GM19438 (cell line): ENCODE measurements at regions not wholly inside any gene's neighbourhood (a gene's known extent, or its start where the extent isn't known, plus 50 kb on each side); places are given as distances from the start of the nearest gene placed in this dataset.
"Not testable (repeated sequence)": the region's sequence is repeated elsewhere in the genome, so short reads cannot be mapped to it uniquely, and the experiment has no call there.

Experiments
- ATAC-seq: cut with Tn5 transposase; IDR thresholded peaks from one replicate; pipeline ENCODE4 v1.9.1; 2021; ENCODE audit warnings: low read depth; ENCODE audit not compliant: unreplicated experiment

DNA sequence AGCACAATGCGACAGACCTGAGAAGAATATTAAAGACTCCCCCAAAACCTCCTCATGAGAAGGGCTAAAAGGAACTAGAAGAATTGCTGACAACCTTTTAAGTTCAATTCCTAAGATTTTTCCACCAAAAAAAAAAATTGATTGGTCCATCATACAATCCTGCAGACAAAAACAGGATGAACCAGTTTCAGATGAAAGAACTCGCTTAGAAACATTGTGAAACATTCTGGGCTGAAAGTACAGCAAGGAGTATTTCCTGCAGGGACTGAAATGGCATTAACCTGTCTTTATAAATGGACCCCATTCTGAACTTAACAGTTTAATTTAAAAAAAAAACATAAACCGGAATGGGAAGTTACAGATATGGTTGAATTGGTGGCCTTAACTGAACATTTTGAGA is 96.0 kb upstream of the FAM174B start:
- no peak for ATAC-seq

DNA sequence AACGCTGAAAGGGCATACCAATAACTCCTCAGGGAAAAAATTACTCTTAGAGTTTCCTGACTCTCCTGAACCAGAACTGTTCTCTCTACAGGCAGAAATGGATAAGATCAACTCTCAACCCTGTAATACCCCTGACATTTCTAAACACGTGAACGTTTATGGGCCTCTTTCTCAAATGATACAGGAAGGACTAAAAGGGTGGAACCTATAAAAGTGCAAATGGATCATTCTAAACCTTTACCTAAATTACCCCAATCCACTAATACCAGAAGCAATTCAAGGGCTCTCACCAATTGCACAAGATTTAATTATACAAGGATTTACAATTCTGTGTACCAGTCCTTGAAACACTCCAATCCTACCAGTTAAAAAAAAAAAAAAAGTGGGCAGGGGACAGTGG is 98.0 kb upstream of the FAM174B start:
- no peak for ATAC-seq

DNA sequence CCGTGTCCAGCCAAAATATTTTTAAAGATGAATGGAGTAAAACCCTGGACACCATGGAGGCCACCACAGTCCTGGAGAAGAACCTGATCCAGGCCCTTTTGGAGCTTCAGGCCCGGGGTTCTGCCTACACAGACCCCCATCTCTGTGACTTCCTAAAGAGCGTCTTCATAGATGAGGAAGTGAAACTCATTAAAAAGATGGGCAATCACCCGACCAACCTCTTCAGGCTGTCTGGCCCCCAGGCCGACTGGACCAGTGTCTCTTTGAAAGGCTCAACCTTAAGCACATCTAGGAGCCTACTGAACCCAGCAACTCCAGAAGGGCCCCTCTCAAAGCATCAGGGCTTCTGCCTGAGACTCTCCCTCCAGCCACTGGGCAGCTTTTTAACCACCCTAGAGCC is 107.9 kb upstream of the FAM174B start:
- no peak for ATAC-seq

DNA sequence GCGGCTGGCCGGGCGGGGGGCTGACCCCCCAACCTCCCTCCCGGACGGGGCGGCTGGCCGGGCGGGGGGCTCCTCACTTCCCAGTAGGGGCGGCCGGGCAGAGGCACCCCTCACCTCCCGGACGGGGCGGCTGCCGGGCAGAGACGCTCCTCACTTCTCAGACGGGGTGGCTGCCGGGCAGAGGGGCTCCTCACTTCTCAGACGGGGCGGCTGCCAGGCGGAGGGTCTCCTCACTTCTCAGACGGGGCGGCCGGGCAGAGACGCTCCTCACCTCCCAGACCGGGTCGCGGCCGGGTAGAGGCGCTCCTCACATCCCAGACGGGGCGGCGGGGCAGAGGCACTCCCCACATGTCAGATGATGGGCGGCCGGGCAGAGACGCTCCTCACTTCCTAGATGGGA is 112.6 kb upstream of the FAM174B start:
- not testable (repeated sequence) for ATAC-seq

DNA sequence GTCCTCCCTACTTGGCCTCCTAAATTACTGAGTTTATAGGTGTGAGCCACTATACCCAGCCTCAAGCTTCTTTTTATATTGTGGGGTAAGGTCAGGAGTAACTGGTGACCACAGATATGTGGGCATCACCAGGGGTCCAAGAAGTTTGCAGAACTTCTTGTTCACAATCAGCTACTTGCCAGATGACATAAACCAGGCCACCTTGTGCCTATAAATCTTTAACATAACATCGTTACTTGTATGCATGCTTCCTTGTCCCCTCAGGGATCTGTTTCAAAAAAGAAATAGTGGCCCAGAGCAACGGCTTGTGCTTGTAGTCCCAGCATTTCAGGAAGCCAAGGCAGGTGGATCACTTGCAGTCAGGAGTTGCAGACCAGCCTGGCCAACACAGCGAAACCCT is 115.1 kb upstream of the FAM174B start:
- ATAC-seq = no peak

DNA sequence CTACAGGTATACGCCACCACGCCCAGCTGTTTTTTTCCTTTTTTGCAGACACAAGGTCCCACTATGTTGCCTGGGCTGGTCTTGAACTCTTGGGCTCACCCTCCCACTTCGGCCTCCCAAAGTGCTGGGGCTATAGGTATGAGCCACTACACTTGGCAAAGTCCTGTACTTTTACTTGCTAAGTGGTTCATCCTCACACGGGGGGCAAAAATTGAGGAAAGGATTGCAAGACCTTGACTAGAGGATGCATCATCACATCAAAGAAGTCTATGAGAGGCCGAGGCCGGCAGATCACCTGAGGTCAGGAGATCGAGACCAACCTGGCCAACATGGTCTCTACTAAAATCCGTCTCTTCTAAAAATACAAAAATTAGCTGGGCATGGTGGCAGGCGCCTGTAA is 116.5 kb upstream of the FAM174B start:
- ATAC-seq = no peak

DNA sequence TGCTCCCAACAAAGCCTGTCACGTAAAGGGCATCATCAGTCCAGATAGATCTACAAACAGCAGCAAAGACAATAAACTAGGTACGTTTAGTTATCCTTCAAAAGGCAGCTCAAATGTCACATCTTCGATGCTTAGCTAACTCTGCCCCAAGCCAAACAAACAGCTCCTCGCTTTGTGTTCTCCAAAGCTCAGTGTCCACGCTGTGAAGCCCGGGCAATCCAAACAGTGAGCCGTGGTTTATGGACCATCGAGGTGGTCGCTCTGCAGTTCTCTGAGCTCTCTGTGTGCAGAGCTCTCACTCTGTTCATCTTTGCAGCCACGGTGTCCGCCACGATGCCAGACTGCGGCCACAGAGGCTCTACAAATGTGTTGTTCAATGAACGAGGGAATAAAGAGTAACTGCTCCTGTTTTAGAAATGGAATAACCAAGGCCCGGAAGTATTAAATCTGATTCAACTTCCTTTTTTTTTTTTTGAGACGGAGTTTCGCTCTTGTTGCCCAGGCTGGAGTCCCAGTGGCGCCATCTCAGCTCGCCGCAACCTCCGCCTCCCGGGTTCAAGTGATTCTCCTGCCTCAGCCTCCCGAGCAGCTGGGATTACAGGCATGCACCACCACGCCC is 117.2 kb upstream of the FAM174B start:
- ATAC-seq = no peak

DNA sequence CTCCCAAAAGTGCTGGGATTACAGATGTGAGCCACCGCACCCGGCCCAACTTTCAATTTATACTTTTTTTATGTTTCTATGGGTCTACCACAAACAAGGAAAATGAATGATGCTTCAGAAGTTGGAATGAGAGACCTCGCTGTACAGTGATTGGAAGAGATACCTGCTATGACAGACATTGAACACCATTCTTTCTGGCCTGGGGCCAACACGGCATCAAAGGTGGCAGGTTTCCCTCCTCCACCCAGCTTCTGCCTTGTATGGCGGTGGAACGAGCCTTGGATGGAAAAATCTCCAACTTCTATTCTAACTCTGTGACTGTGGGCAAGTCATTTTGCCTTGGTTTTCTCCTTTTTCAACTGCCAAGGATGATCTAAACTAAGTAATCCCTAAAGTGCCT is 117.8 kb upstream of the FAM174B start:
- ATAC-seq = no peak

DNA sequence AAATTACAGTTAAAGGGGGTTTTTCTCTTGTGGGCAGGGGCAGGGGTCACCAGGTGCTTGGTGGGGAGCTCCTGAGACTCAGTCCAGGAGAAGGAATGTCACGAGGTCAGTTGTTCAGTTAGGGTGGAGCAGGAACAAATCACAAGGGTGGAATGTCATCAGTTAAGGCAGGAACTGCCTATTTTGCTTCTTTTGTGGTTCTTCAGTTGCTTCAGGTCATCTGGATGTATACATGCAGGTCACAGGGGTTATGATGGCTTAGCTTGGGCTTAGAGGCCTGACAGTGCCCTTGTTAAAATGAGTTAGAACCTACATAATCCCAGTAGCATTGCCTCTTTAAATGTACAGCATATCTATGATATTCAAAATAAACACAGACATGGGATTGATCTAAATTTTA is 120.2 kb upstream of the CHD2 start:
- no peak for ATAC-seq

DNA sequence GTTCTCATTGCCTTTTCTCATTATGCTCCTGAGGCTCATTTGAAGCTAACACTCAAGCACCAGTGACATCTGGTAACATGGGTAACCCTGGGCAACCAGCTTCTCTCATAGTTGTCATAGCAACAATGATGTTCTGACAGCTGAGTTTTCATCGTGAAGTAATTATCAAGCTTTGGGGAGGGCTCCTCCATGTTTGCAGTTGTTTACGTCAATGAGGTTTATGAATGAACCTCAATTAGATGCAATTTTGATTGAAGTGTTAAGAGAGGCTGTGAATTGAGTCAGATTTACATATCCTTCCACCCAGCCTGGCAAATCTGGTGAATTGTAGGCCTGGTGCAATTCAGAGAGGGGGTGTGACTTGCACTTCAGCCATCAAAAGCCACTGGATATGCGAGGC is 119.3 kb upstream of the CHD2 start:
- ATAC-seq = no peak

DNA sequence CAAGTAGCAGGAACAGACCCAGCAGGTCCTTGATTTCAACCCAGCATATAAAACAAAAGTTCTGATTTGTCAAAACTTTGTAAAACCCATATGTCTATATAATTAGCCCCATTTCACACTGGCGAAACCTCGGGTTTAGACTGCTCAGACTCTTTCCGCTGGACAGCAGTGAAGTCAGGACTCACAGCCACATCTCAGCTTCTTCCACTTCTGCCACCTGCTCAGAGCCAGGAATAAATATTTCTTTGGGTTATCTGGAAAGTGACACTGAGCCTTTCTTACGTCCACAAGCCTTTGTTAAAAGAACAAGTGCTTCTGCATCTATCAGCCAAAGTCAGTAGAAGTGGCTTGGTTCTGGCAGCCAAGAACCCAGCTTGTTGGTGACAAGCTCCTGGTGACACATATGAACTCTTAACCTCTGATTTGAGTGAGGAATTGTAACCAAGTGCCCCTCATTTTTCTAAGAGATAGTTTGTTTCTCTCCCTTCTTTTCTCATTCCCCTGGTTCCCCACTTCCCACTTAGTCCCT is 118.1 kb upstream of the CHD2 start:
- ATAC-seq = no peak

DNA sequence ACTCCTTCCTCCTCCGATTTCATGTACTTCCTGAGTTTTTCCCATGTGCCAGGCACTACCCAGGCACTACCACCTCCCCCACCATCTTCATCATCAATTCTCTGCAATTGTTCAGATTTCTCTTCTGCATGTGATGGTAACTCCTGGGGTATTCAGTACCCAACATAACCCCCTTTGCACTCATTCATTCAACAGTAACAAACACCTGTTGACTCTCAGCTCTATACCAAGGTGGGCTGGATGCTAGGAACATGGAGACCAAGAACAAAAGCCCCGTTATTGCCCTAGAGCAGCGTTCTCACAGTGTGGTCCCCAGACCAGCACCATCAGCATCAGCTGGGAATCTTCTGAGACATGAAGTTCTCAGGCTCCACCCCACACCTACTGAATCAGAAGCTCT is 113.0 kb upstream of the CHD2 start:
- no peak for ATAC-seq

DNA sequence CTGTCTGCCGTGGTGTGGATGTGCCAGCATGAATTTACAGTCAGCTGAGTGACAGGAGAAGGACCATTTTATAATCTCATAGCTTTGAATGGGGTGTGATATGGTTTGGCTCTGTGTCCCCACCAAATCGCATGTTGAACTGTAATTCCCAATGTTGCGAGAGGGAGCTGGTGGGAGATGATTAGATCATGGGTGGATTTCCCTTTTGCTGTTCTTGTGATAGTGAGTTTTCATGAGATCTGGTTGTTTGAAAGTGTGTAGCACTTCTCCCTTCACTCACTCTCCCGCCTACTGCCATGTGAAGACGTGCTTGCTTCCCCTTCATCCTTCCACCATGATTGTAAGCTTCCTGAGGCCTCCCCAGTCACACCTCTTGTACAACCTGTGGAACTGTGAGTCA is 111.9 kb upstream of the CHD2 start:
- ATAC-seq = no peak

DNA sequence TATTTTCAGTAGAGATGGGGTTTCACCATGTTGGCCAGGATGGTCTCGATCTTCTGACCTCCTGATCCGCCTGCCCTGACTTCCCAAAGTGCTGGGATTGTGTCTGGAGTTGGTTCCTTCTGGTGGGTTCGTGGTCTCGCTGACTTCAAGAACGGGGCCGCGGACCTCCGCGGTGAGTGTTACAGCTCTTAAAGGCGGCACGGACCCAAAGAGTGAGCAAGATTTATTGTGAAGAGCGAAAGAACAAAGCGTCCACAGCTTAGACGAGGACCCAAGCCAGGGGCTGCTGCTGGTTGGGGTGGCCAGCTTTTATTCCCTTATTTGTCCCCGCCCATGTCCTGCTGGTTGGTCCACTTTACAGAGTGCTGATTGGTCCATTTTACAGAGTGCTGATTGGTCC is 111.3 kb upstream of the CHD2 start:
- not testable (repeated sequence) for ATAC-seq

DNA sequence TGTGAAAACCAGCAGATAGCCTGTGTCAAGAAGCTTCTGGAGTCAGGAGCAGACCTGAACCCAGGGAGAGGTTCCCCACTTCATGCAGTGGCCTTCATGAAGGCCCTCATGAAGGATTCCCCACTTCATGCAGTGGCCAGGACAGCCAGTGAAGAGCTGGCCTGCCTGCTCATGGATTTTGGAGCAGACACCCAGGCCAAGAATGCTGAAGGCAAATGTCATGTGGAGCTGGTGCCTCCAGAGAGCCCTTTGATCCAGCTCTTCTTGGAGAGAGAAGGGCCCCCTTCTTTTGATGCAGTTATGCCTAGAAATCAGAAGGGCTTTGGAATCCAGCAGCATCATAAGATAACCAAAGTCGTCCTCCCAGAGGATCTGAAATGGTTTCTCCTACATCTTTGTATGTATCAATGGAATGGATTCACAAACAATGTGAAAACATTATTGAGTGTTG is 103.9 kb upstream of the CHD2 start:
- ATAC-seq = no peak

DNA sequence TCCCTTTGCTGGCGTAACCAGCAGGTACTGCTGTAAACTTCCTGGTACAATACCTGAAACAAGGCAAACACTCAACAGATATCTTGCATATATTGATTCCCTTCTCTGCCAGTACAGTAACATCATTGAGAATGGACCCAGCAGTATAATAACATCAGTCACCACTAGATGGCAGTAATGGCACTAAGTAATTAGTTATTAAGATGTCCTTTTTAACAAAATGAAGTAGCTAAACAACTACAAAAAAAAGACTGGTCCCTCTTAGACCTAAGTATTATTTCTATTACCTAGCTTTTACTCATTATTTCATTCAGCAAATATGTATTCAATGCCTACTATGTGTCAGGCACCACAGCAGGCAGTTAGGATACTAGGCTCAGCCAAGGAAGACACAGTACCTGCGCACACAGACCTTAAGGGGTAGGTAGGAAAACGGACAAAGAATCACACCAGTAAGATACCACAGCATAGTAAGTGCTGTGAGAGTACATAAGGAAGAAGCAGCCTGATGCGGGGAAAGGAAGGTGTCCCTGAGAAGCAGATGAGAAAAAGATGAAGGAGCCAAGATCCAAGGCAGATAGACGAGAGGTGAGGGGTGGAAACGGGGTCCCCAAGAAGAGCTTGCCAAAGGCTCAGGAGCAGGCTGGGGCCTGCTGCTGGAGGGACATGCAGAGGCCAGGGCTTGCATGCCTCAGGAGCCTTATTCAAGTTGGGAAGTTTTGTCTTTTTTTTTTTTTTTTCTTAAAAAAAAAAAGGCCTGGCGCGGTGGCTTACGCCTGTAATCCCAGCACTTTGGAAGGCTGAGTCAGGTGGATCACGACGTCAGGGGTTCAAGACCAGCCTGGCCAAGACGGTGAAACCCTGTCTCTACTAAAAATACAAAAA is 102.7 kb upstream of the CHD2 start:
- peak; percentile 85 for ATAC-seq

DNA sequence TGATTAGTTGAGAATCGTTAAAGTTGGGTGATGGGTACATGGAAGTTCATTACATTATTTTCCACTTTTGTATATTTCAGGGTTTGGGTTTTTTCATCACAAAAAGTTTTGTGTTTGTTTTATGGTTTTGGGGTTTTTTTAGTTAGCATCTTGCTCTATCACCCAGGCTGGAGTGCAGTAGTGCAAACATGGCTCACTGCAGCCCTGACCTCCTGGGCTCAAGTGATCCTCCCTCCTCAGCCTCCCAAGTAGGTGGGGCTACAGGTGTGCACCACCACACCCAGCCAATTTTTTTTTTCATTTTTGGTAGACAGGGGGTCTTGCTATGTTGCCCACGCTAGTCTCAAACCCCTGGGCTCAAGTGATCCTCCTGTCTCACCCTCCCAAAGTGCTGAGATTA is 100.1 kb upstream of the CHD2 start:
- ATAC-seq = no peak

DNA sequence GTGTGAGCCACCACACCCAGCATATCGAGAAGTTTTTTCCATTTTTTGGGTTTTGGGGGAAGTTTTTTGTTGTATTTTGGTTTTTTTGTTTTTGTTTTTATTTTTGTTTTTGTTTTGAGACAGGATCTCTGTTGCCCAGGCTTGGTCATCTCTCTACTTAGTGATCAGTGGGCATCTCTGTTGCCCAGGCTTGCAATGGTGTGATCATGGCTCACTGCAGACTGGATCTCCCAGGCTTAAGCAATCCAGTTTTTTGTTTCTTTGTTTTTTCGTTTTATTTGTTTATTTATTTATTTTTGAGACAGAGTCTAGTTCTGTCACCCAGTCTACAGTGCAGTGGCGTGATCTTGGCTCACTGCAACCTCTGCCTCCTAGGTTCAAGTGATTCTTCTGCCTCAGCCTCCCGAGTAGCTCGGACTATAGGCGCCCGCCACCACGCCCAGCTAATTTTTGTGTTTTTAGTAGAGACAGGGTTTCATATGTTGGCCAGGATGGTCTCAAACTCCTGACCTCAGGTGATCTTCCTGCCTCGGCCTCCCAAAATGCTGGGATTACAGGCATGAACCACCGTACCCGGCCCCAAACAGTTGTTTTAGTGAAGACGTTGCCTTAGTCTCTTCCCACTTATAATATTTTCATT is 99.6 kb upstream of the CHD2 start:
- ATAC-seq = not testable (repeated sequence)

DNA sequence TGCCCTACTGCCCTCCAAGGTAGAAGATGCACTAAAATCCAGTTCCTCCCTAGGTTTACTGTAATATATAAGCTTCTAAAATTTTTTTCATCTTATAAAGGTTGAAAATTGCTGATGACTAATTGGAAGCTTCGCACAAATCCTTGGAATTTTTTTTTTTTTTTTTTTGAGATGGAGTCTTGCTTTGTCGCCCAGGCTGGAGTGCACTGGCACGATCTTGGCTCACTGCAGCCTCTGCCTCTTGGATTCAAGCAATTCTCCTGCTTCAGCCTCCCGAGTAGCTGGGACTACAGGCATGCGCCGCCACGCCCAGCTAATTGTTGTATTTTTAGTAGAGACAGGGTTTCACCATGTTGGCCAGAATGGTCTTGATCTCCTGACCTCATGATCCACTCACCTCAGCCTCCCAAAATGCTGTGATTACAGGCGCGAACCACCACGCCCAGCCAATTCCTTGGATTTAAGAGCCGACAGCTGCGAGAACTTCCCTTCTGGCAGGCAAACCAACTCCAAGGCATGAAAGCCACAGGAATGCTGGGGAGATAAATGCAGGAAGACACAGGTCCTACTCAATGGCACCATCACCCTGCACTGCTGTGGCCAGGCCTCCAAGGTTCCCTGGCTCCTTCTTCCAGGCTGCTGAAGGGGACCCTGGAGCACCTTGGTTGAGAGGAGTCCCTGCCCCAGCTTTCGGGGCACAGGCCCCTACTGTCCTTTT is 98.9 kb upstream of the CHD2 start:
- ATAC-seq = not testable (repeated sequence)

DNA sequence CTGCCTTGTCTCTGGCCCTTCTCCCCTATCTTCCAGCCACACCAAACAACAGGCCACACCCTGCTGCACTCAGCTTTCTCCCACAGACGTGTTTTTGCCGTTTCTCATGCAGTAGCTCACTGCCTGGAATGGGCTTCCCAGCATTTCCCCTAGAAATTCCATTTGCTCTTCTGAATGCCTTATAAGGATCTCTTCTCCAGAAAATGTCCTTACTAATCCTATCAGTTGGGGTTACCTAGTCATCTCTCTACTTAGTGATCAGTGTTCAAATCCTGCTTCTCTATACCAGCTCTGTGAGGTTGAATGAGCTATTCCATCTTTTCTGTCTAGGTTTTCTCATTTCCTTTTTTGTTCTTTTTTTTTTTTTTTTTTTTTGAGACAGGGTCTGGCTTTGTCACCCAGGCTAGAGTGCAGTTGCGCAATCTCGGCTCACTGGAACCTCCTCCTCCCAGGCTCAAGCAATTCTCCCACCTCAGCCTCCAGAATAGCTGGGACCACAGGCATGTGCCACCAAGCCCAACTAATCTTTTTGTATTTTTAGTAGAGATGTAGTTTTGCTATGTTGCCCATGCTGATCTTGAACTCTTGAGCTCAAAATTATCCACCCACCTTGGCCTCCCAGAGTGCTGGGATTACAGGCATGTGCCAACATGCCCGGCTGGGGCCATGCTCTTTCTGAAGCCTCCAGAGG is 98.2 kb upstream of the CHD2 start:
- no peak for ATAC-seq
